ENCODE measurements at regions not wholly inside any gene's neighbourhood (a gene's known extent, or its start where the extent isn't known, plus 50 kb on each side); places are given as distances from the start of the nearest gene placed in this dataset.
A peak's percentile ranks its signal among the peaks of the same experiment; 100 is the strongest.

DNA sequence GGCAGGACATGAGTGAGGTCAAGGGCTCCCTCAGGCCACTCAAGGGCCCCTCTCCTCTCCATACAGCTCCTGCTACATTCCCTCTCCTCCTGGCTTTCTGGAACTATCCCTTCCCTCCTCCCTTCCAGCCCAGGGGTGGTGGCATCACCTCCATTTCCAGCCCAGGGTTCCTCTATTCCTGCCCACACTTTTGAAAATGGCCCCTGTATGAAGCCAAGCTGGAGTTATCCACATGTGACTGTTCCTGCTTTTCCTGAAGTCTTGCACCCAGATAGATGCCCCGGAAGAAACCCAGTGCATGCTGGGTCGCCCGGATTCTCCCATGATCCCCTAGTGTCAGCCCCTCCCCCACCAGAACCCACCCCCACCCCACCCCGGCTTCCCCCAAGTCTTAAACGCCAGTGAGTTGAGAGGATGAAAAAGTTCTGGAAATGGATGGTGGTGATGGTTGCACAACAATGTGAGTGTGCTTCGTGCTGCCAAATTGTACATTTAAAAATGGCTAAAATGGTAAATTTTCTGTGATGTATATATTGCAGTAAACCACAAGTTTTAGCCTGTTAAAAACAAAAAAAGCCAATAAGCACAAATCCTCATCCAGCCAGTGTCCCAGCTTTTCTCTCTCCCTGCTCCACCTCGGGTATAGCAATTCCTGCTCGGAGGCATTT is 136.9 kb downstream of the SCARB1 start:
- peaks cover 0 to 4% of the 10 kb centered on the region in 2 donors for H3K36me3 Mint-ChIP-seq
- peaks cover 4 to 12% (median 7%) of the 10 kb centered on the region in 3 donors for H3K4me1 Mint-ChIP-seq
- DNase-seq (no peak), ATAC-seq (ENCODE audit: low read depth in 2 of 2) (no peak)
- peaks cover 0 to 16% (median 6%) of the 10 kb centered on the region in 7 donors for H3K9me3 Mint-ChIP-seq
- peak overlapping the region in 1 of 8 donors; percentile 16 for H3K4me3 Mint-ChIP-seq
- peaks cover 9 to 13% (median 12%) of the 10 kb centered on the region in 3 donors for H3K27me3 Mint-ChIP-seq
- no peak overlapping the region for H3K27ac Mint-ChIP-seq

DNA sequence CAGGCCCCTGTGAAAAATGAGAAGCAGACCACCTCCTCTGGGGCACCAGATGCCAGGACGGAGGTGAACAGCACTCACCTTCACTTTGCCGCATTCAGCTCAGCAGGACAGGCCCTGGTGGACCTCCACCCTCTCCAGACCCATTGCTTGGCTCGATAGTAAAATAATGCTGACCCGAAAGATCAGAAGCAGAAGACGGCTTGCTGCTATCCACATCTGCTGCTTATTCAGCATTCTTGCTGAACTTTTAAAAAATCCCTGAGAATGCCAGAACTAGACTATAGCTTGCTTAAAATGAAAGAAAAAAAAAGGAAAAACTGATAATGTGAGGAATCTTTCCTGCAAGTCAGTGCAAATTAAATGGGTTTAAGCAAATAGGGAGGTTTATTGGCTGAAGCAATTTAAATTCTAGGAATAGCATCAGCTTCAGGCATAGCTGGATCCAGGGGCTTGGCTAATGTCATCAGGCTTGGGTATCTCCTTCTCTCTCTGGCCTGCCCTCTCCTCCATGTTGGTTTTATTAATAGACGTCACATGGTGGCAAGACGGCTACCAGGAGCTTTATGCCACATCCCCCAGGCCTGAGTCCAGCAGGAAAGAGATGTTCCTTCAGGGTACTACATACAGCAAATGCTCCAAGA is 137.9 kb downstream of the SCARB1 start:
- peaks cover 0 to 4% of the 10 kb centered on the region in 2 donors for H3K36me3 Mint-ChIP-seq
- peaks cover 9 to 13% (median 12%) of the 10 kb centered on the region in 3 donors for H3K27me3 Mint-ChIP-seq
- peaks cover 0 to 19% (median 5%) of the 10 kb centered on the region in 7 donors for H3K9me3 Mint-ChIP-seq
- no peak overlapping the region for H3K4me3 Mint-ChIP-seq
- H3K27ac Mint-ChIP-seq, result no peak overlapping the region
- ATAC-seq (ENCODE audit: low read depth in 2 of 2), result no peak
- peaks cover 4 to 12% (median 7%) of the 10 kb centered on the region in 3 donors for H3K4me1 Mint-ChIP-seq
- no peak for DNase-seq

DNA sequence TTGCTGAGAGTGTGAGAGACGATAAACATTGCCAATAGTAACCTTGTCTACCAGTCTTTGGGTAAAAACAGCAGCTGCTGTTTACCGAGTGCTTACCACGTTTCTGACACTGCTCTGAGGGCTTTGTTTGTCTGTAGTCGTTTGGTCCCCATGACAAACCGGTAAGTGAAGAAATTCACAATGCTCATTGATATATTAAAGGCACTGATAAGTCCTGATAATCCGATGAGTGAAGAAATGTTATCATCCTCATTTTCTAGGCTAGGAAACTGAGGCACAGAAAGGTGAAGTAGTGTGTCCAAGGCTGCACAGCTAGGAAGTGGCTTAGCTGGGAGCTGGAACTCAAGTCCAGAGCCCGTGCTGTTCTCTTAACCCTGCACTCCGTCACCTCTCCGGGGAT is 138.6 kb downstream of the SCARB1 start:
- DNase-seq (no peak), ATAC-seq (ENCODE audit: low read depth in 2 of 2) (no peak)
- Mint-ChIP-seq H3K27me3 (peaks cover 11 to 14% (median 12%) of the 10 kb centered on the region in 3 donors), H3K4me3 (no peak overlapping the region), H3K4me1 (peaks cover 4 to 12% (median 7%) of the 10 kb centered on the region in 3 donors), H3K36me3 (peaks cover 0 to 4% of the 10 kb centered on the region in 2 donors), H3K9me3 (peaks cover 0 to 14% (median 5%) of the 10 kb centered on the region in 7 donors), H3K27ac (no peak overlapping the region)

DNA sequence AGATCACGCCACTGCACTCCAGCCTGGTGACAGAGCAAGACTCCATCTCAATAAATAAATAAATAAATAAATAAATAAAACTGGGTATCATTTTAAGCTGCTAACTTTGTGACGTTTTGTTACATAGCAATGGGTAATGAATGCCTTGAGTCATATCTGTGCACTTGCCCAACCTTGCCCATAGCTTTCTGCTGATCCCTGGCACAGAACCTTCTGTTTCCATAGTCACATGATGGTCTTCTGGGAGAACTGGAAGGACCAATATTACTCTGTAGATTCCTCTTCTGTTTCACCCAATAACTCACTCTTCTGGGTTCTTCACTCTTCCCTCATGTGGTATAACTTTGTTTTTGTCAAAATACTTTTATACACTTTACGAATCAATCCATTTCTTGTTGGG is 140.8 kb downstream of the SCARB1 start:
- no peak for ATAC-seq (ENCODE audit: low read depth in 2 of 2)
- H3K27me3 Mint-ChIP-seq, result peaks cover 7 to 21% (median 18%) of the 10 kb centered on the region in 3 donors
- H3K4me1 Mint-ChIP-seq, result peaks cover 4 to 10% (median 7%) of the 10 kb centered on the region in 3 donors
- no peaks in the 10 kb centered on the region for H3K36me3 Mint-ChIP-seq
- H3K4me3 Mint-ChIP-seq, result peak overlapping the region in 1 of 8 donors; percentile 61
- H3K27ac Mint-ChIP-seq, result no peak overlapping the region
- peaks cover 0 to 8% (median 1%) of the 10 kb centered on the region in 7 donors for H3K9me3 Mint-ChIP-seq
- no peak for DNase-seq

DNA sequence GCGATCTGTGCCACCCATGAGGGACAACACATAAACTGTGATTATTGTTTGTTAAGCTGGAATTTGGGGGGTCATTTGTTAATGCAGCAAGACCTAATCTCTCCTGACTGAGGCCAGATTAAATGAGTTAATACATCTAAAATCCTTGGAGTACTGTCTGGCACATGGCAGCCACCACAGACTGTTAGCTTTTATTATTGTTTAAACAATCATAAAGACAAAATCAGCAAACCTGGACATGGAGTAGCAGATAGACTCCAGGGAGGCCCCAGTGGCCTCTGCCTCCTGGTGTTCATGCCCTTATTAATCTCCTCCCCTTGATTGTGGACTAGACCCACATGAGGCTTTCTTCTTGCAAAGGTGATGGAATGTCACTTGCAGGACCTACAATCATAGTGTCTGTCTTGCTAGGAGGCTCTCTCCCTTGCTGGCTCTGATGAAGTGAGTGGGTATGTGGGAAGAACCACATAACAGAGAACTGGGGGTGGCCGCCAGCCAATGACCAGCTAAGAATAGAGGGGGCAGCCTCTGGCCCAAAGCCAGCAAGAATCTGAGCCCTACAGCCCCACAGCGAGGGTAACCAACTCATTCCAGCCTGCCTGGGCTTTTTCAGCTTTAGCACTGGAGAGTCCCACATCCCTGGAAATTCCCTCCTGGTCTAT is 142.0 kb downstream of the SCARB1 start:
- Mint-ChIP-seq H3K36me3 (no peaks in the 10 kb centered on the region), H3K27ac (no peak overlapping the region), H3K4me1 (peaks cover 0 to 3% (median 1%) of the 10 kb centered on the region in 3 donors), H3K4me3 (no peak overlapping the region), H3K9me3 (peaks cover 0 to 8% (median 1%) of the 10 kb centered on the region in 7 donors), H3K27me3 (peaks cover 3 to 16% (median 16%) of the 10 kb centered on the region in 3 donors)
- DNase-seq (no peak), ATAC-seq (ENCODE audit: low read depth in 2 of 2) (no peak)

DNA sequence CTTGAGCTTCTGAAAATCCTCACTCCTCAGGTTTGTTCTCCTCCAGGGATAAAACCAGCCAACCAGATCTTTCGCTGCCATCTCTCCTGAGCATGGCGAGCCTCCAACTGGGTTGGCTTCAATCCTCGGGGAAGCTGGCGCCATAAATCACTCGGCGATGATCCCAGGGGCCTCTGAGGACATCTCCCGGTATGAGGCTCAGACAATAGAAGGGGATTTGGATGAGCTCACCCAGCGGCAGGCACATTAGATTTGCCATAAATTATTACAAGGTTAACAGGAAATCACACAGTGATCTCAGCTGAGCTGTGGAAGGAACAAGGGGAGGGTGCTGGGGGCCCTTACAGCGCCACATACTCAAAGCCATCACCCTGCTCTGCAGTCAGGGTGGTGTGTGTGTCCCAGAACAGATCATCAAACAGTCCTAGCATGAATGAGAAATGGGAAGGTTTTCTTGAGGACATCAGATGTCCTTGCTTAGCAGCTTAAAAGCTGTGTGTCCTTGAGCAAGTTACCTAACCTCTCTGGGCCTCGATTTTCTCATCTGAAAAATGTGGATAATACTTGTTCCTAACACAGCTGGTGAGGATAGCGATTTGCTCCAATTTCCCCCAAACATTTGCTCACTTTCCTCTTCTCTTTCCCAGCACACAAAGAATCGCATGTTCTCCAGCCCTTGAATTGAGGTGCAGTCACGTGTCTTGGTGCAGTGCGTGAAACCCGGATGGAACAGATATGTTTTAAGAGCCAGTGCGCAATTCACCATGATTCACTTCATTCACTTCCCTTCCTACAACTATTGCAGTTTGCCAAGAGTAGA is 142.8 kb downstream of the SCARB1 start:
- no peaks in the 10 kb centered on the region for H3K36me3 Mint-ChIP-seq

DNA sequence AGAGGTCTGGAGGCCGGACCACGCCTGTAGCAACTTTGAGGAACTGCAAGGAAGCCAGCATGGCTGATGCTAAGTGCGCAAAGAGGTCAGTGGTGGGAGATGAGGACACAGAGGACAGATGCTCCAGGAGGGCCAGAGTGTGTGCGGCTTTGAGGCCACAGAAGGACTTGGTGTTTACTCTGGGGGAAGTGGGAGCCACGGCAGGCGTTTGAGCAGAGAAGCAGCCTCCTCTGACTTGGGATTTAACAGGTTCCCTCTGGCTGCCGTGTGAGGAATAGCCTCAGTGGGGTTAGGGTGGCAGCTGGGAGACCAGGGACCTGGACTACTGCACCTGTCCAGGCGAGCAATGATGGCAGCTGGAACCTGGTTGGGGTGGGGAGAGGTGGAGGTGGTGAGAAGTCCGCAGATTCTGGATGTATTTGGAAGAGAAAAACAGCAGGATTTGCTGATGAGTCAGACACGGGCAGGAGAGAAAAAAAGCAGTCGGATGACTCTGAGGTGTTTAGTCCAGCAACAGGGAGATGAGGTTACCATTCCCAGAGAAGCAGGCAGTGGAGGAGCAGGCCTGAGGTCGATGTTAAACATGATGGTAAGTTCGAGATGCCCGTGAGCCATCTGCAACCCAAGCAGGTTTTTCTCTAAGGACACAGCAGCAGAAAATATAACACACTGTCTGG is 143.5 kb downstream of the SCARB1 start:
- Mint-ChIP-seq H3K4me1 (peaks cover 0 to 3% (median 0%) of the 10 kb centered on the region in 3 donors), H3K4me3 (peak overlapping the region in 1 of 8 donors; percentile 78), H3K36me3 (no peaks in the 10 kb centered on the region), H3K27me3 (peaks cover 0 to 9% (median 8%) of the 10 kb centered on the region in 3 donors), H3K27ac (no peak overlapping the region), H3K9me3 (peaks cover 0 to 8% (median 1%) of the 10 kb centered on the region in 7 donors)
- DNase-seq (no peak), ATAC-seq (ENCODE audit: low read depth in 2 of 2) (no peak)

More for the DNA sequence above, 142.8 kb downstream of the SCARB1 start:
- Mint-ChIP-seq H3K4me1 (peaks cover 0 to 3% (median 0%) of the 10 kb centered on the region in 3 donors), H3K9me3 (peaks cover 0 to 8% (median 1%) of the 10 kb centered on the region in 7 donors), H3K4me3 (no peak overlapping the region), H3K27me3 (peaks cover 0 to 9% (median 8%) of the 10 kb centered on the region in 3 donors), H3K27ac (peak overlapping the region in 1 of 6 donors; percentile 33)
- ATAC-seq (ENCODE audit: low read depth in 2 of 2) (no peak), DNase-seq (no peak)

DNA sequence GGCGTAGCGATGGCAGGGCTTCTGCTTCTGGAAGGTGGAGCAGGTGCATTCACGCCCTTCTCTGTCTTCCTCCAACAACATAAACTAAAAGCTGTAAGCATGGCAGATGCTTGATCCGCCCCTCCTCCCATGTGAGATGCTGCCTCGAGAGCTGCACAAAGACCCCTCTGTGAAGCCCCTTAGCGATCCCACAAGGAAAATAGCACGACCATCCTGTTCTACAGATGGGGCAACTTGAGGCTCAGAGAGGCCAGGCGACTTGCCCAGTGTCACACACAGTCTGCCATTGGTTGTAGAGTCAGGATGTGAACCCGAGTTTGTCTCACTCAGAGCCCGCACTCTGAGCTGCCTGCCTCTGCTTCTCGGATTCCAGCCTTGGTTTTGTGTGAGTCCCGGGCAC is 144.4 kb downstream of the SCARB1 start:
- Mint-ChIP-seq H3K4me1 (peaks cover 0 to 6% (median 4%) of the 10 kb centered on the region in 3 donors), H3K36me3 (no peaks in the 10 kb centered on the region), H3K4me3 (no peak overlapping the region), H3K9me3 (peaks cover 0 to 8% (median 0%) of the 10 kb centered on the region in 7 donors), H3K27ac (no peak overlapping the region), H3K27me3 (peaks cover 0 to 9% (median 8%) of the 10 kb centered on the region in 3 donors)
- no peak for ATAC-seq (ENCODE audit: low read depth in 2 of 2)
- no peak for DNase-seq

DNA sequence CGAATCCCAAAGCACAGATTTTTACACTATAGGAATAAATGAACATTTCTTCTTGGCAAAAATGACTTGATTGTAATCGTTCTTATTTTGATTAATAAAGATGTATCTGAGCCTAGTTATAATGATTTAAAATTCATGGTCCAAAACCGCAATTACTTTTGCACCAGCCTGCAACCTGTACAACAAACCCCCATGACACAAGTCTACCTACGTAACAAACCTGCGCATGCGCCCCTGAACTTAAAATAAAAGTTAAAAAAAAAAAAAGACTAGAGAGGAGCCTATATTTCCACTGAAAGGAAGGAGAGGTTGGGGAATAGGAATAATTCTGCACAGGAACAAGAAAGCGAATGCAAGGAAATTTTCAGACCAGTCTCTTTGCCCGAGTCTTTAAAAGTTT is 145.2 kb downstream of the SCARB1 start:
- Mint-ChIP-seq H3K4me3 (no peak overlapping the region), H3K9me3 (peaks cover 0 to 8% (median 0%) of the 10 kb centered on the region in 7 donors), H3K36me3 (no peaks in the 10 kb centered on the region), H3K4me1 (peaks cover 5 to 14% (median 12%) of the 10 kb centered on the region in 3 donors), H3K27me3 (peaks cover 0 to 9% (median 8%) of the 10 kb centered on the region in 3 donors), H3K27ac (no peak overlapping the region)
- no peak for DNase-seq
- no peak for ATAC-seq (ENCODE audit: low read depth in 2 of 2)

DNA sequence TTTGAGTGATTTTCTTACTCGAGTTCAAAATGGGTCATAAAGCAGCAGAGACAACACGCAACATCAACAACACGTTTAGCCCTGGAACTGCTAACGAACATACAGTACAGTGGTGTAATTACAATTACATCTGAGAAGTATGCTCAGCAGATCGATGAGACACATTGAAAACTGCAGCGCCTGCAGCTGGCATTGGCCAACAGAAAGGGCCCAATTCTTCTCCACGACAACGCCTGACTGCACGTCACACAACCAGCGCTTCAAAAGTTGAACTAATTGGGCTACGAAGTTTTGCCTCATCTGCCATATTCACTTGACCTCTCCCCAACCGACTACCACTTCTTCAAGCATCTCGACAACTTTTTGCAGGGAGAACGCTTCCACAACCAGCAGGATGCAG is 145.6 kb downstream of the SCARB1 start:
- Mint-ChIP-seq H3K4me3 (no peak overlapping the region), H3K36me3 (no peaks in the 10 kb centered on the region), H3K27me3 (peaks cover 0 to 9% (median 8%) of the 10 kb centered on the region in 3 donors), H3K27ac (no peak overlapping the region), H3K4me1 (peaks cover 10 to 18% (median 16%) of the 10 kb centered on the region in 3 donors), H3K9me3 (peaks cover 0 to 5% (median 0%) of the 10 kb centered on the region in 7 donors)
- ATAC-seq (ENCODE audit: low read depth in 2 of 2), result no peak
- no peak for DNase-seq

DNA sequence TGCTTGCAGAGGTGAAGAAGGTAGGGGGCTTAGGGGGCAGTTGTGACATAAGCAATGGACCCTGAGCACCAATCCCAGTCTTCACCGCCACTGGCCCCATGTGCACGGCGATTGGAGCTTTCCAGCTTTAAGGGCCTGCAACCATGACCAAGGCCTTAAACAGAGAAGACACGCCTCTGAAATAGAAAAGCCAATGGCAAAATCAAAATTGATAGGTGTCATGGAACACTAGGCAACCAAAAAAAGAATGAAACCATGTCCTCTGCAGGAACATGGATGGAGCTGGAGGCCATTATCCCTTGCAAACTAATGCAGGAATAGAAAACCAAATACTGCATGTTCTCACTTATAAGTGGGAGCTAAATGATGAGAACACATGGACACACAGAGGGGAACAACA is 146.3 kb downstream of the SCARB1 start:
- ATAC-seq (ENCODE audit: low read depth in 2 of 2) (no peak), DNase-seq (no peak)
- Mint-ChIP-seq H3K36me3 (no peaks in the 10 kb centered on the region), H3K9me3 (peaks cover 0 to 3% (median 0%) of the 10 kb centered on the region in 7 donors), H3K27me3 (peaks cover 0 to 9% (median 8%) of the 10 kb centered on the region in 3 donors), H3K27ac (peak overlapping the region in 2 of 6 donors; percentile 49 to 82), H3K4me3 (no peak overlapping the region), H3K4me1 (peaks cover 12 to 22% (median 18%) of the 10 kb centered on the region in 3 donors)

Data from naive B cell (primary cell).